Astrocyte of the spinal cord (primary cell): ENCODE measurements at regions not wholly inside any gene's neighbourhood (a gene's known extent, or its start where the extent isn't known, plus 50 kb on each side); places are given as distances from the start of the nearest gene placed in this dataset.

ENCODE experiments used
- DNase-seq: peaks from one replicate; pipeline ENCODE4 v3.0.0; 2011; ENCODE audit warnings: low read depth, low spot score
- H3K4me3 ChIP-seq: 2 replicates; pipeline ENCODE4 v1.5.1; 2011; ENCODE audit warnings: low read depth, mild to moderate bottlenecking, low read length, moderate library complexity
- CTCF ChIP-seq: IDR thresholded peaks from 2 replicates; pipeline ENCODE4 v1.5.1; 2012; ENCODE audit warnings: low read depth, mild to moderate bottlenecking, low read length, inconsistent platforms
- in situ Hi-C: cut with HindIII; loops from 2 replicates; pipeline ENCODE4 v1.10.0; 2017; ENCODE audit warnings: low sequenced_read_pairs

- in situ Hi-C loops, result no loop called here
- no peak overlapping the region for H3K4me3 ChIP-seq
- no peak for DNase-seq
- TF ChIP-seq CTCF, result no peak
Observed at GRCh38 chr9:89260525-89260924, 50.5 kb upstream of the CKS2 start.
